NCI-H146 (cell line): ENCODE measurements at regions not wholly inside any gene's neighbourhood (a gene's known extent, or its start where the extent isn't known, plus 50 kb on each side); places are given as distances from the start of the nearest gene placed in this dataset.

ENCODE experiments used
- DNase-seq: peaks from one replicate; lab custom pipeline; 2025; lab: John Stamatoyannopoulos, UW

DNA sequence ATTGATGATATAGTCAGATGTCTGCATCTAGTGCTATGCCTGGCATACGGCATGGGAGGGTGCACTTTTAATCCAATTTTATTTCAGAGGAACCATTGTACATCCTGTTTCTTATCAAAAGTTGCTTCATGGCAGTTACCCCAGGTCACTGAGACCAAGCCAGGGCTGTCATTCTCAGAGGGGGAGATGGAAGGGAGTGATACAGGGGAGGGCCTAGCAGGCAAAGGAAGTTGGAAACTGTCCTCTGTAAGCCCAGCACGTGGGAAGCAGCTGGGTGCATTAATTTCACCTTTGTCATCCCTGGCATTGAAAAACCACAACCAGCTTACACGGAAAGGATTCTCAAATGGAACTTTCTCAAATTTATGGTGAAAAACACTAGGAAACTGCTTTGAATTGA lies 458.7 kb upstream of the ADAMTS5 start:
- DNase-seq: no peak

DNA sequence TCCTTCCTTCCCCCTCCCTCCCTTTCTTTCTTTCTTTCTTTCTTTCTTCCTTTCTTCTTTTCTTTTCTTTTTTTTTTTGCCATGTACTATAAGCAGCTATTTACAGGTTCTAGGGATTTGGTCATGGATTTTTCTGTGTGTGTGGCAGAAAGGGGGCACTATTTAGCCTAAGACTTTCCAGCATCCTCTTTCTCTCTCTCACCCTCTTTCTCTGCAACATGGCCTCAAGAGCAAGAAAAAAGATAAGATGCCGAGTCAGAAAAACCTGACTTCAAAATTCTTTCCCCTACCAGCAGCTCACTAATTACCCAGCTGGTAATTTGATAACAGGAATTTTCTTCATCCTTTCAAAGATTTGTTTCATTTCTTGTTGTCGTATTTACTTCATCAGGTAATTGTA lies 458.3 kb upstream of the ADAMTS5 start:
- DNase-seq: no peak

DNA sequence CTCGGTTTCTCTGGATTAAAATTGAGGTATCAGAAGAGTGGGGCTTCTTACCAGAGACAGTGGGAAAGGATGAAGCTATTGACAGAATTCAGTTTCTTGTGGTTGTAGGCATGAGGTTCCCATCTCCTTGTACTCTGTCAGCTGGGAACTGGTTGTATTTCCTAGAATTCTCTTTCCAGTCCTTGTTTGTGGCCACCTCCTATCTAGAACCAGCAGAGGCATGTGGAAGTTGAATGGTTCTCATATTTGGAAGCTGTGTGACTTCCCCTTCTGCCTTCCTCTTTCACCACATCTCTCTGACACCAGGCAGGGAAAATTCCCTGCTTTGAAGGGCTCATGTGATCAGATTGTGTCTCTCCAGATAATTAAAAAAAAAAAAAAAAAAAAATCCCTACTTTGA lies 457.7 kb upstream of the ADAMTS5 start:
- no peak for DNase-seq

DNA sequence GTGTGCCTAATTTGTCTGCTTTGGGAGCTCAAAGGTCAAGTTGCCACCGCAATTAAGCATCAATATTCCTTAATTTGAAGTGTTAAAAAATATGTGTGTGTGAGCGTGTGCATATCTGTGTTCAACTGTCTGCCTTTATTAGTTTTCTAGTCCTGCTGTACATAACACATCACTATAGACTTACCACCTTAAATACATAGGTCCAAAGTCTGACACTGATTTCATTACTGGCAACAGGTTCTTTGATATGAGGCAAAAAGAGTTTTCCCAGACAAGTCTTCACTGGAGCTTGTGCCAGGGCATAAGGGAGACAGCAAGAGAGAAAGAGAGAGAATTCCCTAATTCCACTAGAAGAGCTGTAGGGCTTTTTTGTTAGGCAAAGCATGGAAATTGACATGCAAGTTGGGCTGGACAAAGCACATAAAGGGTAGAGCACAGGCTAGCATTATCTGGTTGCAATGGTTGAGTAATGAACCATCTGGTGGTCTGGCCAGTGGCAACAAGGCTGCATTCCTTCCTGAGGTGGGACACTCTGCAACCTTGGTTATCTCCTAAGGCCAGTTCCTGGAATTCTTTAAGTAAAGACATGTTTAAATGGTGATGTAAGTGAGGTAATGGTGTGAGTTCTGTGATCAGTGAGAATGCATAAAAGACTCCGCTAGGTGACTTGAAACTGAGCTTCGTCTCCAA lies 457.2 kb upstream of the ADAMTS5 start:
- DNase-seq: no peak

DNA sequence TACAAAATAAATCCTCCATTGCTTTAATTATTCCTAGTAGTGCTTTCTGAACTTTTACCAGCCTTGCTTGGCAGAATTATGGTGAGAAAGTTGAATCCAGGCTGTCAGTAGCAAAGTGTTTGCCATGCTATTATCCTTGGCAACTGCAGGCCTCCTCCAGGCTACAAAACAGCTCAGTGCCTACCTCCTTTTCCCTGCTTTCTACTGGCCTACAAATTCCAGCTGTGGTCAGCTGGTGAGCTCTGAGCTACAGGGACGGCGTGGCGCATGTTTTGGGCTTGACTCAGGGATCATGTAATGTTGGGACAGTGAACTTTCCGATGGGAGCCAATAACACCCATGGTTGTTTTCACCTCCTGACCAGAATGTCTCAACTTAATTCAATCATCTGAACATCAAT lies 456.1 kb upstream of the ADAMTS5 start:
- no peak for DNase-seq

DNA sequence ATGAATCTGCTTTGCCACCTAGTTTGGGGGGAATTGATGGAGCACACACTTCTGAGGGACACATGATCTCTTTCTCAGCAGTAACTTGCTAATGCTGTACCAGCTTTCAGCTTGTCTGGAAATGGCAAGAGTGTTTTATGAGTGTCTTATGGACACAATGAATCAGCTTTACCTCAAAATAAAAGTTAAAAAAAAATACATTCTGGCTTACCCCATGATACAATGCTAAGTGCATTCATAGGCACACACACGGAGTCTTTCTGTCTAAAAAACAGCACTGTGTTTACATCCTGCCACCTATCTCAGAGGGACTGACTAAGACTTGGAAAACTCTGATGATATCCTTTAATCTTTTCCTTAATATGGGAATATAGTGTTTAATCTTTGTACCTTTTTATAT lies 455.5 kb upstream of the ADAMTS5 start:
- no peak for DNase-seq

DNA sequence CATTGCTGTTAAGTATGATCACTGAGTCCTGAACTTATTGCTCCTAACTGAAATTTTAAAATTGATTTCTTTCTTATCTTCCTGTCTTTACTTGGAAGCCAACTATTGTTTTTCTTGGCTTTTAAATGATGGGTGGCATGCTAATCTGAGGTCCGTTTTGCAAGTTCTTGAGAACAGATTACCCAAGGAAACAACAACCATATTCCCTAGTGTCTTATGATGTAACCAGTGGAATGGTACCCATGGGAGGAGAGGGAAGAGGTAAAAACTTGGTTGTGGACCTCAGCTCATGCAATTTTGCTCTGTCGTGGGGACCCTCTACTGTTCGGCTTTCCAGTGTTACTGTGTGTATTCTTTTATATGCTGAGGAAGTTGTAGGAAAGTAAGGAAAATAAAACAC lies 454.8 kb upstream of the ADAMTS5 start:
- DNase-seq: no peak

DNA sequence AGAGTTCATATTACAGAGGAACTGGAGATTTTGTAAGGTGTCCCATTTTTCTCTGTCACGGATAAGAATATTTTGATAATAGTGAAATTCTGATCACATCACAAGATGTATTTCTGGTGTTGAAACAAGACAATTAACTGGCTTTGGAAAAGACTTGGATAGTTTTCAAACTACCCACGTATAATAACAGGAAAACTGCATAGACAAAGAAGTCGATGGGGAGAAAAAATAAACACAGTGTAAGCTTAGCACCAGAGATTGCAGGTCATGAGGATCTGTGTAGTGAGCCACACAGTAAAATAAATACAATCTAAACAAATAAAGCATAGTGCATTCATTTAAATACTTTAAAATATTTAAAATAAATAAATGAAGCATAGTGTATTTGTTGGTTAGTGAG lies 452.3 kb upstream of the ADAMTS5 start:
- no peak for DNase-seq

DNA sequence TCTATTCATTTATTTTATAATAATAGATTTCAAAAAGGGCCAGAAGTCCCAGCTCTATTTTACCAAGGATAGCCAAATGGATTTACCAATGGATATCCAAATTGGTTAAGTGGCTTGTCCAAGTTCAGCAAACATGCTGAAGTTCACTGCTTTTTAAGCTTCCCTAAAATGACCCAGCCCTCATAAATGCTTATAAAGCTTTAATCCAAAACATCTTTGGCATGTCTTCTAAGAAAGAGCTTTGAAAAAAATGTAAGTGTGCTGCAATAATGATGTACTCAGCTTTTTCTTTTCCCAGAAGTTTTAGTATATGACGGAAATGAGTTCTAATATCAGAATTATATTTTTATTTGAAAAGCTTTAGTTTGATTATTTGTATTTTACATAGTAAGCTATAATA lies 451.5 kb upstream of the ADAMTS5 start:
- no peak for DNase-seq

DNA sequence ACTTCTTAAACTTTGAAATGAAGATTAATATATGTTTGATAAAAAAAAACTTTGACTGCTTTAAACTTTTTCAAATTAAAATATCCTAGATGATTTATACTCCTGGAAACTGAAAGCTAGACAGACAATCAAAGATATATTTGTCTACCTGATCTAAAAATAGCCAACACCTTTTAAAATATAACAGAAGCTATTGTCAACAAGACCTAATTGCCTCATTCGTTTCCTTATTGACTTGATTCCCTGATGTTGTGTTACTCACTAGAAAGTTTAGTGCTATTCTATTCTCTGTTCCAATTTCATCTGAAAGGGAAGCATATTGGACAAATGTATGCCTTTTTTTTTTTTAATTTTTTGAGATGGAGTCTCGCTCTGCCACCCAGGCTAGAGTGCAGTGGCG lies 445.6 kb upstream of the ADAMTS5 start:
- no peak for DNase-seq

DNA sequence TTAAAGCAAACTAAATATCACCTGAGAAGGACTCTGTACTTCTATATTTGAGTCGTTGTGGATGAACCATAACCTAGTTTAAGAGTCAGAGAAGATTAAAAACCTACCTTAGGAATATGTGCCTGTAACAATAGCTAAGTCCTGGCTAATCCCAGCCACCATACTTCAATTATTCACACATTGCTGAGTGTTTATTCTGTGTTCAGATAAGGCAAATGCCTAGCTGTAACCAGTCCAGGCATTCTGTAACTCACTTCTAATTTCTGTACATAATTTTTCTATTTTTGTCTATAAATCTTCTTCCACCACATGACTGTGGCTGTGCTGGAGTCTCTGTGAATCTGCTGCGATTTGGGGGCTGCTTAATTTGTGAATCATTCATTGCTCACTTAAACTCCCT lies 441.9 kb upstream of the ADAMTS5 start:
- DNase-seq: no peak

DNA sequence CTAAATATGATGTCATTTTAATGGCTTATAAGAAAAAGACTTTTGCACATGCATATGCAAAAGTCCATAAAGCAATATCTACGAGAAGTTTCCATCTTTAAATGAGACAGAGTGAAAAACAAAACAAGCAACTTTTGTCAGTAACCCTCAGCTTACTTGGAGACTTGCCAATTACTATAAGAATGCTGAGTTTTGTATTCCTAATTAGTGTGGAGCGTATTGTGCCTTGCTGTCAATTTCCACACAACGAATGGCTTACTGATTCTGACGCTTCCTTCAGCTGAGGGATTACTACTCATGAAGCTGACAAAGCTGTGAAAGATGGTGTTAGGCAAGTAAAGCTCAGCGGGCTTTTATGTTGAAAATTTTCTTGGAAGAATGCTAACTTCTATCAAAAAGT lies 440.4 kb upstream of the ADAMTS5 start:
- no peak for DNase-seq

DNA sequence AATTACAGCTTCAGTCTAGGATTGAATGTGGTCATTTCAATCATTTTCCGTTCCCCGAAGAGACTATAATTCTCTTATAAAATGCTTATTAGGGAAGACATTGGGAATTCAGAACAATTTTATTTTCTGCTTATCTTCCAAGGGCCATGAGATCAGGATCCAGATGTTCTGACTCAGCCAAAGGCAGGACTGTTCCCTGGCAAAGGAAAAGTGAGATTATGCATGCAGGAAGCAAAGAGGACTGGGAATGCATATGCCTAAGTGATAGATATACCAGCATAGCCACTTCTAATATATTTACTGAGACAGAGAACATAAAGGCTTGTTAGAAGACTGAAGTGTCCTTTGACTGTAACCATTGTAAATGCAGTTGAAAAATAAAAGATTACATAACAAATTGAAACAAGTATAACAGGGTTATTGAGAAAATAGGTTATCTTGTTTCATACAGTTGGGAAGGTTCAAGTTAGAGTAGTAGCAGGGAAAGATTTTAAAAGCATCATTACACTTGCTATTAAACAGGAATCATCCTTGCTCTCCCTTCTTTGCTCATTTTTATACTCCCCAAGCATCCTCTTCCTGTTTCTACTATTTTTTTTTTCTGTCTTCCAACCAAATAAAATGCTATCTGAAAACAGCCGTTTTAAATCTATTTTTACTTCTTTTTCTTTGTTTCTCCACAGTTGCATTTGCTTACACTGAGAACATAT lies 439.6 kb upstream of the ADAMTS5 start:
- no peak for DNase-seq

DNA sequence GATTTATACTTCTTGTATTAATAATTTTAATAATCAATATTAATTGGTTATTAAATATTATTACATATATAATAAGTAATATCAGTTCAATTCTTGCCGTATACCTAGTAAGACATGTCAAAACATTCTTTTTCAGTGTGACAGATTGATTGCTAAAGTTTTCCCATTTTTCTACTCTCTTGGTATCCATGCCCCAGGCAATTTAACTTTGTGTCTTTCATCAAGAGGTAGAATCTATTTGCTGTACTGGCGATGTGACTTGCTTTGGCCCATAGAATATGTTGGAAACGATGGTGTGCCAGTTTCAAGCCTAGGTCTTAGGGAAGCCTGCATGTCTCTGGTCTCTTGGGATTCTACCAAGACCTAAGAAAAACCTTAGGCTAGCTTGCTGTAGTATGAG lies 436.1 kb upstream of the ADAMTS5 start:
- no peak for DNase-seq

DNA sequence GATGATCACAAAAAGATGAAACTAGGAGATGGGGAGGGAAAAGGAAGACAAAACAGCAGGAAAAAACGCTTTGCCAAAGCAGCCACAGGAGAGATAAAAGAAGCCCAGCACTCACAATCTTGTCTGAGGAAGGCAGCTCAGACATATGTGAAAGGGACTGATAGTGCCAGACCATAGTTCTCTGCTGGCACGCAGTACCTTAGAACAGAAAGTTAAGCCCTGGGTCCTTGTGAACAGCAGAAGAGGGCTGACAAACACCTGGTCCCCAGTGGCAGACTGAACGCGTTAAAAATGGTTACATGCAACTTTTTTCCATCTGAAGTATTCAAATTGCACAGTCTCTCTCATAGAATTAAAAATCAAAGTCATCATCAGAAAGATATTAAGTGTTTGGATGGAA lies 433.2 kb upstream of the ADAMTS5 start:
- no peak for DNase-seq

DNA sequence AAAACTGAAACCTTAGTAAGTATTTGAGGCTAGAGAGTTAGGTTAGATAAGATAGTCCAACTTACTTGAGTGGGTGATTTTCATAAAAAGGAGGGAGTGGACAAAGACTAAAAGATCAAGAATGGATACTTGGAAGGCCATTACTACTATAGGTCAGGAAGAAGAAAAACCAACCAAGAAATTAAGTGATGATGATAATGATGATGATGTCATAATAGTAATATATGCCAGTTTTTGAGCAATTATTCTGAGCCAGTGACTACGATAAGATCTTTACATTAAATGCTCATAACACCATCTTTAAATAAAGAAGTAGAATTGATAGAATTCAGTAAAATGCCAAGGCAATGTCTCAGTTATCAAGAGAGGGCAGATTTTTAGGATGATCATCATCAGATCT lies 430.7 kb upstream of the ADAMTS5 start:
- no peak for DNase-seq

DNA sequence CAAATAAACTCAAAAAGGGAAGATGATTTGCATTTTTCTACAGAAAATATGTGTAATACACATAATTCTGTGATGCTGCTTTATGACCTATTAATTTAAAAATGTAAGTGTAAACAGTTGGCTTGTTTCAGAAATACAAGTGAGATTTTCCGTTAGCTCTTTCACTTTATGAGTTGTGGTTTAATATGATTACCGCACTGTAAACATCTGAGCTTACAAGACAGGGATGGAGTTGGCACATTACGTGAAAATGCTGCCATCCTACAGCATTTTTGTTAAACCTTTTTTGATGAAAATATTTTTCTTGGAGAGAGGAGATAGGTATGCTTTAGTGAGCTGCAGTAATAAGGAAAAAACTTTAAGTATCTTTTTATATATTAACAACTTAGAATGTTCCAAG lies 426.8 kb upstream of the ADAMTS5 start:
- DNase-seq: no peak

DNA sequence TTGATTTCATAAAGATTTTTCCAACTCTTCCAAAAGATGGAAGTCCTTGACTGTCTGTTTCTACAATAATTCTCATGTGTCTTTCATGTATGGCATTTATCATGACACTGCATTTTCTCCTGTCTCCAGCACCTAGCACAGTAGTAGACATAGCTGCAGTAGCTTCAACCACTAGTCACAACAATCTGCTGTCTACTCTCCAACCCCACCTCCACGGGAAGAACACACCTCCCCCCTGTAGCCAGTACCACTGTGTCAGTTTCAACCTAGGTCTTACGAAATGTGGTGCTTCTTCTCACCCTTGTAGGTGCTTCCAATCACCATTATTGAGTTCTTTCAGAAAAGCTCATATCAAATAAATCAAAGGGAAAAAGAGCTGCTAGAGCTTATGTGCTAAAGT lies 425.1 kb upstream of the ADAMTS5 start:
- DNase-seq: no peak

DNA sequence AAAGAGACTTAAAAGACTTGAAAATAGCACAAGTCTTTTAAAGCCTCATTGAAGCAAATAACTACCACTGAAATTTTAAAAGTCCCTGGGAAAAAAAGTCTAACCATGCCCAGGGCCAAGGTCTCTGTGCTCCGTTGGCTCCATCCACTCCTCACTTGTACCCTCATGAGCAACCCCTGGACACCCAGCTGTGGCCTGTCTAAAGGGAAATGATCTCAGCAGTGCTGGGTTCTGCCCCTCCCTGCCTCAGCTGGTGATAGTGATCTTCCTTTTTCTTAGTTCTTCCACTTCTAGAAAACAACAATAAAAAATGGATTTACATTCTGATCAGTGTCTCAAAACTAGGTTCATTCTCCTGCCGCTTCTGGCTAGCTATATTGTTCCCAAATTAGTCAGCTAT lies 423.5 kb upstream of the ADAMTS5 start:
- DNase-seq: no peak

DNA sequence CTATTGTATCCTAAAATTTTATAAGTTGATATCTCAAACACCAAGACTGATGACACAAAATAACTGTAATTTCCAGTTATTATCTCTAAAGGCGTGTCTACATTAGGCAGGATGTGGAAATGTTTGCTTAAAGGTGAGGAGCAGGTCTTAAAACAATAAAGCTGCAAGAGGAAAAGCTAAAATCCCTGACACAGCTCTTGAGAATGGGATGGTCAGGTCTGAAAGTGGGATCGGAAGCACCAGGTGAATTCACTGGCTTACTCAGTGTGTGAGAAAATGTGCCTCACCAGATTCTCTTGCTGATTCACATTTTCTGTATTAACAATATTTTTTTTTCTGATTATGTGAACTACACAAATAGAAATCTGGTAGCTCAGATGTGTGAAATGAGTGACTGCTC lies 421.9 kb upstream of the ADAMTS5 start:
- no peak for DNase-seq

DNA sequence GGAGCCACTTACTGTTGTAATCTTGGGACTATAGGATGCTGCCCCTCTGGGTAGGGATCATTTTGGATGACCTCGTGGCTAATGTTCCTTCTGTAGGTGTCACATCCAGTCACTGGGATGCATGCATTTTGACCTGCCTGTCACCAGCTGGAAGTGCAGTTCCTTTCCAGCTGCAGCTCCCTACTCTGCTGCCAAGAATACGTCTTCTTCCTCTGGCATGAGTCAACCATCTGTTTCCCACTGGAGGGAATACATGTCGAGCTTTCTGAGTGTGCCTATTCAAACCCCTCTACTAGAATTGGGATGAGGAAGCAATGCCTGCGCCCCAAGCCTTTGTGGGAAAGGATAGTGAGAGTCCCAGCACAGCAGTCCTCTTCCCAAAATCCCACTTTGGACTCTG lies 415.5 kb upstream of the ADAMTS5 start:
- DNase-seq: no peak

DNA sequence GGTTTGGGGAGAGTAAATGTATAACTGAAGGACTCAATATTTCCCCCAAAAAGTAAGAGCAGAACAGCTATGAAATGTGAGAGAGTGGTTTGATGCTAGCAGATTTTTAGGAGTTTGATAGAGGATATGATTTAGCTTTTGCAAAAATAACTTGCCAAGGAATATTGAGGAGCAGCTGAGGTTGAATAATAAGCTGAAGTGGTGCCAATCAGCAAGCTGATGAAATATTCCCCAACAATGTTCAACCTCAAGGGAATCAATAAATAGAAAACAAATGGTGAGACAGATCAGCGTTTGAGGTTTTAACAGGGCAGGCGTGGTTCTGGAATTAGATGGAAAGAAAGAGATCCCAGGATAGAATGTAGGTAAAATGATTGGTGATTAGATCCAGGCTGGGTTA lies 413.4 kb upstream of the ADAMTS5 start:
- no peak for DNase-seq

DNA sequence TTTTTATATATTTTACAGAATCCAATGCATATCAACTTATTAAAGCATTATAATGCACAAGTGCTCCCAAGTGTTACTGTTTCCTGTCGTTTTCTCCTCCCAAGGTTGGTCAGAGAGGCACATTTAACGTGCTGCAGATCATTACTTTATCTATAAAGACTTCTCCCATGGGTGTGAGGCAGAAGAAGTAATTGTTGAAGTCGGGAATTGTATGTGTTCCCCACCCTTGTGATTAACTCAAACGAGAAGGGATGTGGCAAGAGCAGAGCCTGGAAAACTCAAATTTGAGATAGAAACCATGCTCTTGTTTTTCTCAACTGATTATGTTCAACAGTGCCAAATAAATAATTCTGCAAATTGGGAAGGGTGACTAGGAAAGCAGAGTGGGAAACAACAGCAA lies 412.5 kb upstream of the ADAMTS5 start:
- DNase-seq: no peak

DNA sequence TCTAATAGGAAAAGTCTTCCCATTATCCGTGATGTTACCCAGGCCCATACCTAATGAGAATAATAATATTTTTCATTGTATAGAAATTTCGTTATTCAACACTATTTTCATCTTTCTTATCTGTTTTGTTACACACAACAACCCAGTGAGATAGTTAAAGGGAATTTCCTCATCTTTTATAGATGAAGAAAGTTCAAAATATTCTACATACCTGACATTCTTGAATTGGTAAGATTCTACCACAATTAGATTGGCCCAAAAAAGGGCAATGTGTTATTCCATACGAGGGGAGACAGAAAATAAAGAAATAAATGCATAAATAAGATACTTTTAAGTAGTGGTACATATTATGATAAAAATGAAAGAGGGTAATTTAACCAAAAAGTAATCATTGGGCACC lies 405.5 kb upstream of the ADAMTS5 start:
- no peak for DNase-seq
